HEK293 (cell line): ENCODE measurements at regions not wholly inside any gene's neighbourhood (a gene's known extent, or its start where the extent isn't known, plus 50 kb on each side); places are given as distances from the start of the nearest gene placed in this dataset.

Experiments
- CTCF ChIP-seq: fragments of 450-650 bp; formaldehyde crosslinking; IDR thresholded peaks from 2 replicates; pipeline ENCODE4 v1.5.1; 2016; ENCODE audit warnings: missing biosample characterization, missing genetic modification characterization
- ZNF214 ChIP-seq: fragments of 450-650 bp; formaldehyde crosslinking; IDR thresholded peaks from 2 replicates; pipeline ENCODE4 v1.5.1; 2017; ENCODE audit warnings: missing biosample characterization, mild to moderate bottlenecking, missing genetic modification characterization, borderline replicate concordance
- TF ChIP-seq, protein P1 (sequence below): fragments of 450-650 bp; formaldehyde crosslinking; IDR thresholded peaks from 2 replicates; pipeline ENCODE4 v1.5.1; 2016; ENCODE audit warnings: missing biosample characterization, missing genetic modification characterization
- TF ChIP-seq, protein P2 (sequence below): fragments of 450-650 bp; formaldehyde crosslinking; IDR thresholded peaks from 2 replicates; pipeline ENCODE4 v1.5.1; 2016; ENCODE audit warnings: missing biosample characterization, missing genetic modification characterization

- TF ChIP-seq CTCF (tag by site-specific recombination) = no peak
- TF ChIP-seq ZNF214 (tag by site-specific recombination) = no peak
- TF ChIP-seq, protein P1, sequence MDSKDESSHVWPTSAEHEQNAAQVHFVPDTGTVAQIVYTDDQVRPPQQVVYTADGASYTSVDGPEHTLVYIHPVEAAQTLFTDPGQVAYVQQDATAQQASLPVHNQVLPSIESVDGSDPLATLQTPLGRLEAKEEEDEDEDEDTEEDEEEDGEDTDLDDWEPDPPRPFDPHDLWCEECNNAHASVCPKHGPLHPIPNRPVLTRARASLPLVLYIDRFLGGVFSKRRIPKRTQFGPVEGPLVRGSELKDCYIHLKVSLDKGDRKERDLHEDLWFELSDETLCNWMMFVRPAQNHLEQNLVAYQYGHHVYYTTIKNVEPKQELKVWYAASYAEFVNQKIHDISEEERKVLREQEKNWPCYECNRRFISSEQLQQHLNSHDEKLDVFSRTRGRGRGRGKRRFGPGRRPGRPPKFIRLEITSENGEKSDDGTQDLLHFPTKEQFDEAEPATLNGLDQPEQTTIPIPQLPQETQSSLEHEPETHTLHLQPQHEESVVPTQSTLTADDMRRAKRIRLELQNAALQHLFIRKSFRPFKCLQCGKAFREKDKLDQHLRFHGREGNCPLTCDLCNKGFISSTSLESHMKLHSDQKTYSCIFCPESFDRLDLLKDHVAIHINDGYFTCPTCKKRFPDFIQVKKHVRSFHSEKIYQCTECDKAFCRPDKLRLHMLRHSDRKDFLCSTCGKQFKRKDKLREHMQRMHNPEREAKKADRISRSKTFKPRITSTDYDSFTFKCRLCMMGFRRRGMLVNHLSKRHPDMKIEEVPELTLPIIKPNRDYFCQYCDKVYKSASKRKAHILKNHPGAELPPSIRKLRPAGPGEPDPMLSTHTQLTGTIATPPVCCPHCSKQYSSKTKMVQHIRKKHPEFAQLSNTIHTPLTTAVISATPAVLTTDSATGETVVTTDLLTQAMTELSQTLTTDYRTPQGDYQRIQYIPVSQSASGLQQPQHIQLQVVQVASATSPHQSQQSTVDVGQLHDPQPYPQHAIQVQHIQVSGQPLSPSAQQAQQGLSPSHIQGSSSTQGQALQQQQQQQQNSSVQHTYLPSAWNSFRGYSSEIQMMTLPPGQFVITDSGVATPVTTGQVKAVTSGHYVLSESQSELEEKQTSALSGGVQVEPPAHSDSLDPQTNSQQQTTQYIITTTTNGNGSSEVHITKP (tag by site-specific recombination) = no peak
- TF ChIP-seq, protein P2, sequence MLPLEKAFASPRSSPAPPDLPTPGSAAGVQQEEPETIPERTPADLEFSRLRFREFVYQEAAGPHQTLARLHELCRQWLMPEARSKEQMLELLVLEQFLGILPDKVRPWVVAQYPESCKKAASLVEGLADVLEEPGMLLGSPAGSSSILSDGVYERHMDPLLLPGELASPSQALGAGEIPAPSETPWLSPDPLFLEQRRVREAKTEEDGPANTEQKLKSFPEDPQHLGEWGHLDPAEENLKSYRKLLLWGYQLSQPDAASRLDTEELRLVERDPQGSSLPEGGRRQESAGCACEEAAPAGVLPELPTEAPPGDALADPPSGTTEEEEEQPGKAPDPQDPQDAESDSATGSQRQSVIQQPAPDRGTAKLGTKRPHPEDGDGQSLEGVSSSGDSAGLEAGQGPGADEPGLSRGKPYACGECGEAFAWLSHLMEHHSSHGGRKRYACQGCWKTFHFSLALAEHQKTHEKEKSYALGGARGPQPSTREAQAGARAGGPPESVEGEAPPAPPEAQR = no peak
Measured at GRCh38 chr11:101279728-101280127, 150.1 kb upstream of the PGR start.
